Uterus (tissue), 2 donors: ENCODE measurements at regions not wholly inside any gene's neighbourhood (a gene's known extent, or its start where the extent isn't known, plus 50 kb on each side); places are given as distances from the start of the nearest gene placed in this dataset.

Experiments used
- CTCF ChIP-seq, 4 experiments: fragments of 200-600 bp in 2 of 4; fragments of 450-650 bp in 2 of 4; sonication (generic) in 2 of 4; IDR thresholded peaks; one replicate each; pipeline ENCODE4 v1.5.1; 2016 to 2019; ENCODE audit warnings: antibody characterized with exemption in 4 of 4, mild to moderate bottlenecking in 2 of 4, moderate library complexity in 1 of 4
- POLR2A ChIP-seq, 2 donors: fragments of 450-650 bp; IDR thresholded peaks; one replicate each; pipeline ENCODE4 v1.6.1; 2016; ENCODE audit warnings: antibody characterized with exemption in 2 of 2, mild to moderate bottlenecking in 1 of 2, moderate library complexity in 1 of 2

GRCh38 chr20:1809131-1809572, 86.1 kb upstream of the SIRPA start:
- TF ChIP-seq CTCF (IDR thresholded peaks at IDR 0.05) (no peak), POLR2A (IDR thresholded peaks at IDR 0.05) (no peak)
